PFSK-1 (cell line): ENCODE measurements at regions not wholly inside any gene's neighbourhood (a gene's known extent, or its start where the extent isn't known, plus 50 kb on each side); places are given as distances from the start of the nearest gene placed in this dataset.

Source experiments
- FOXP2 ChIP-seq: optimal IDR thresholded peaks from 2 replicates; pipeline ENCODE3; 2011; ENCODE audit warnings: borderline replicate concordance, control low read depth, inconsistent platforms; ENCODE audit not compliant: insufficient read depth; ENCODE audit errors: extremely low read length, extremely low read depth
- POLR2AphosphoS5 ChIP-seq: IDR thresholded peaks from 2 replicates; pipeline ENCODE4 v1.6.1; 2012; ENCODE audit warnings: low read depth, mild to moderate bottlenecking, control low read depth, low read length, moderate library complexity
- SIN3A ChIP-seq: IDR thresholded peaks from 2 replicates; pipeline ENCODE4 v1.6.1; 2012; ENCODE audit warnings: mild to moderate bottlenecking, low read length, moderate library complexity, borderline replicate concordance; ENCODE audit not compliant: insufficient read depth
- TAF1 ChIP-seq: IDR thresholded peaks from 2 replicates; pipeline ENCODE4 v1.6.1; 2012; ENCODE audit warnings: low read length, control low read depth, borderline replicate concordance; ENCODE audit not compliant: insufficient read depth
- TF ChIP-seq, protein P1 (sequence below), 2 experiments: IDR thresholded peaks; 2 replicates each; pipeline versions ENCODE4 v1.6.1 to v1.8.0; 2011 to 2012; ENCODE audit warnings: low read depth in 2 of 2, low read length in 2 of 2, control low read depth in 1 of 2, inconsistent platforms in 1 of 2, mild to moderate bottlenecking in 1 of 2, moderate library complexity in 1 of 2; ENCODE audit not compliant: insufficient read depth in 1 of 2

DNA sequence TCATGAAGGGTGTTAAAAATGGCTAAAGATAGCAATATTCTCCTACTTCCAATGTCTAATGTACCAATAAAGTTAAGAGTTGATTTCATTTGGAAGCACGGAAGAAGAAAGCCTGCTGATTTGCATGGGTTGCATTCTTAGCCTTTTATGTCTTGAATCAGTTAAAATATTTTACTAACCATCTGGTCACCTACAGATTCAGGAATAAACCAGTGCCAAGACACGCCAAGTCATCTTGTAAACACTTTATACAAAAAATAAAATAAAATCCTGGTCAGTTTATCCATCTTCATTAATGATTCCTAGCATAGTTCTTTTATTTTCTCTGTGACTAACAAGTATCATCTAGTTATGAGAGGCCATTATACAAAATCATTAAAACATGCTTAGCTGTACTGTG, 1031.6 kb upstream of the WWC1 start:
- TF ChIP-seq POLR2AphosphoS5, result no peak
- TF ChIP-seq, protein P1, sequence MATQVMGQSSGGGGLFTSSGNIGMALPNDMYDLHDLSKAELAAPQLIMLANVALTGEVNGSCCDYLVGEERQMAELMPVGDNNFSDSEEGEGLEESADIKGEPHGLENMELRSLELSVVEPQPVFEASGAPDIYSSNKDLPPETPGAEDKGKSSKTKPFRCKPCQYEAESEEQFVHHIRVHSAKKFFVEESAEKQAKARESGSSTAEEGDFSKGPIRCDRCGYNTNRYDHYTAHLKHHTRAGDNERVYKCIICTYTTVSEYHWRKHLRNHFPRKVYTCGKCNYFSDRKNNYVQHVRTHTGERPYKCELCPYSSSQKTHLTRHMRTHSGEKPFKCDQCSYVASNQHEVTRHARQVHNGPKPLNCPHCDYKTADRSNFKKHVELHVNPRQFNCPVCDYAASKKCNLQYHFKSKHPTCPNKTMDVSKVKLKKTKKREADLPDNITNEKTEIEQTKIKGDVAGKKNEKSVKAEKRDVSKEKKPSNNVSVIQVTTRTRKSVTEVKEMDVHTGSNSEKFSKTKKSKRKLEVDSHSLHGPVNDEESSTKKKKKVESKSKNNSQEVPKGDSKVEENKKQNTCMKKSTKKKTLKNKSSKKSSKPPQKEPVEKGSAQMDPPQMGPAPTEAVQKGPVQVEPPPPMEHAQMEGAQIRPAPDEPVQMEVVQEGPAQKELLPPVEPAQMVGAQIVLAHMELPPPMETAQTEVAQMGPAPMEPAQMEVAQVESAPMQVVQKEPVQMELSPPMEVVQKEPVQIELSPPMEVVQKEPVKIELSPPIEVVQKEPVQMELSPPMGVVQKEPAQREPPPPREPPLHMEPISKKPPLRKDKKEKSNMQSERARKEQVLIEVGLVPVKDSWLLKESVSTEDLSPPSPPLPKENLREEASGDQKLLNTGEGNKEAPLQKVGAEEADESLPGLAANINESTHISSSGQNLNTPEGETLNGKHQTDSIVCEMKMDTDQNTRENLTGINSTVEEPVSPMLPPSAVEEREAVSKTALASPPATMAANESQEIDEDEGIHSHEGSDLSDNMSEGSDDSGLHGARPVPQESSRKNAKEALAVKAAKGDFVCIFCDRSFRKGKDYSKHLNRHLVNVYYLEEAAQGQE (IDR thresholded peaks at IDR 0.05; ENCODE audit: insufficient read depth in 1 of 2, low read depth in 2 of 2, low read length in 2 of 2), result no peak
- no peak for TF ChIP-seq SIN3A
- TF ChIP-seq FOXP2, result no peak
- no peak for TF ChIP-seq TAF1
